T47D (cell line): ENCODE measurements at regions not wholly inside any gene's neighbourhood (a gene's known extent, or its start where the extent isn't known, plus 50 kb on each side); places are given as distances from the start of the nearest gene placed in this dataset.

Source experiments
- DNase-seq, 2 experiments: peaks; one replicate each; pipeline versions ENCODE4 v3.0.0 to v3.0.0-alpha.2; 2011 to 2012; ENCODE audit warnings: low read depth in 1 of 2, low spot score in 1 of 2
- JUND ChIP-seq: IDR thresholded peaks from 2 replicates; pipeline ENCODE4 v1.6.1; 2012; ENCODE audit warnings: low read depth
- in situ Hi-C: cut with HindIII; loops from 2 replicates; pipeline ENCODE4 v1.10.0; 2016; ENCODE audit warnings: low sequenced_read_pairs, low pct_unique_long_range_greater_than_20kb

- no peak for TF ChIP-seq JUND
- DNase-seq: peak in 1 of 2 experiments; percentile 46
- in situ Hi-C loops: no loop called here
Measured at GRCh38 chrX:63513825-63514568, 162.9 kb upstream of the SPIN4 start.

- in situ Hi-C loops: no loop called here
- no peak for TF ChIP-seq JUND
- DNase-seq: peak in 1 of 2 experiments; percentile 54
Measured at GRCh38 chrX:63511361-63511760, 160.2 kb upstream of the SPIN4 start.

- DNase-seq: no peak
- in situ Hi-C loops: no loop called here
- TF ChIP-seq JUND: no peak
Measured at GRCh38 chrX:63508668-63509067, 157.5 kb upstream of the SPIN4 start.

GRCh38 chrX:63506320-63506719 is 155.2 kb upstream of the SPIN4 start:
- DNase-seq: peak; percentile 11 to 81
- TF ChIP-seq JUND: no peak
- in situ Hi-C loops: no loop called here

- TF ChIP-seq JUND: no peak
Measured at GRCh38 chrX:63503541-63503940, 152.4 kb upstream of the SPIN4 start.

GRCh38 chrX:63488546-63489373 is 137.6 kb upstream of the SPIN4 start:
- in situ Hi-C loops: no loop called here
- peak in 1 of 2 experiments; percentile 78 for DNase-seq
- no peak for TF ChIP-seq JUND

More at GRCh38 chrX:63503541-63503940, 152.4 kb upstream of the SPIN4 start:
- in situ Hi-C loops: no loop called here
- peak in 1 of 2 experiments; percentile 51 for DNase-seq

GRCh38 chrX:63475200-63475599 is 124.1 kb upstream of the SPIN4 start:
- peak in 1 of 2 experiments; percentile 13 for DNase-seq
- no peak for TF ChIP-seq JUND
- in situ Hi-C loops: no loop called here

GRCh38 chrX:63471004-63471403 is 119.9 kb upstream of the SPIN4 start:
- no peak for TF ChIP-seq JUND
- no peak for DNase-seq
- in situ Hi-C loops: no loop called here

- in situ Hi-C loops: no loop called here
- TF ChIP-seq JUND: no peak
- no peak for DNase-seq
Measured at GRCh38 chrX:63470506-63470905, 119.4 kb upstream of the SPIN4 start.

GRCh38 chrX:63466690-63467089 is 115.6 kb upstream of the SPIN4 start:
- TF ChIP-seq JUND: no peak
- DNase-seq: peak in 1 of 2 experiments; percentile 12
- in situ Hi-C loops: no loop called here

GRCh38 chrX:63458981-63459380 is 107.8 kb upstream of the SPIN4 start:
- no peak for DNase-seq
- in situ Hi-C loops: no loop called here
- no peak for TF ChIP-seq JUND

- TF ChIP-seq JUND: no peak
- DNase-seq: no peak
- in situ Hi-C loops: no loop called here
Measured at GRCh38 chrX:63453571-63453970, 102.4 kb upstream of the SPIN4 start.

GRCh38 chrX:63441717-63442116 is 90.6 kb upstream of the SPIN4 start:
- no peak for DNase-seq
- no peak for TF ChIP-seq JUND
- in situ Hi-C loops: no loop called here

- no peak for TF ChIP-seq JUND
- in situ Hi-C loops: no loop called here
- DNase-seq: no peak
Measured at GRCh38 chrX:63439580-63439979, 88.4 kb upstream of the SPIN4 start.
